Cardiac muscle cell (in vitro differentiated cells and primary cell): ENCODE measurements at regions not wholly inside any gene's neighbourhood (a gene's known extent, or its start where the extent isn't known, plus 50 kb on each side); places are given as distances from the start of the nearest gene placed in this dataset.

Experiments used
- DNase-seq, 2 donors: peaks; one replicate each; pipeline versions ENCODE4 v3.0.0 to v3.0.0-alpha.2; 2010 to 2017; ENCODE audit warnings: low read depth in 1 of 2, low spot score in 1 of 2
- H3K27ac ChIP-seq: fragments of 200-600 bp; sonication (generic); 2 replicates; pipeline ENCODE4 v1.5.1; 2016
- H3K27me3 ChIP-seq: fragments of 200-600 bp; sonication (generic); 2 replicates; pipeline ENCODE4 v1.6.0; 2016; ENCODE audit warnings: control low read depth
- H3K36me3 ChIP-seq: fragments of 200-600 bp; sonication (generic); 2 replicates; pipeline ENCODE4 v1.5.1; 2016; ENCODE audit warnings: control low read depth
- H3K4me1 ChIP-seq: fragments of 200-600 bp; sonication (generic); 2 replicates; pipeline ENCODE4 v1.8.1; 2017; ENCODE audit warnings: low read depth, mild to moderate bottlenecking, mixed run types
- H3K4me3 ChIP-seq: fragments of 200-600 bp; sonication (generic); 2 replicates; pipeline ENCODE4 v1.5.1; 2016; ENCODE audit warnings: mild to moderate bottlenecking
- H3K9me3 ChIP-seq: fragments of 200-600 bp; sonication (generic); 2 replicates; pipeline ENCODE4 v1.5.1; 2017; ENCODE audit warnings: low read depth, mild to moderate bottlenecking, control low read depth
- CTCF ChIP-seq: IDR thresholded peaks from 2 replicates; pipeline ENCODE4 v1.5.1; 2012; ENCODE audit warnings: low read depth, mild to moderate bottlenecking, low read length

GRCh38 chr16:51698647-51699046 lies 547.6 kb upstream of the SALL1 start:
- Histone ChIP-seq H3K36me3 (no peaks in the 10 kb centered on the region), H3K4me1 (no peaks in the 10 kb centered on the region), H3K4me3 (no peak overlapping the region), H3K27me3 (no peaks in the 10 kb centered on the region), H3K9me3 (no peaks in the 10 kb centered on the region), H3K27ac (no peak overlapping the region)
- no peak for TF ChIP-seq CTCF
- no peak for DNase-seq

GRCh38 chr16:51697454-51697853 lies 546.4 kb upstream of the SALL1 start:
- no peaks in the 10 kb centered on the region for H3K27me3 ChIP-seq
- H3K4me1 ChIP-seq = no peaks in the 10 kb centered on the region
- H3K9me3 ChIP-seq = no peaks in the 10 kb centered on the region
- no peak for DNase-seq
- no peaks in the 10 kb centered on the region for H3K36me3 ChIP-seq
- H3K4me3 ChIP-seq = no peak overlapping the region
- no peak overlapping the region for H3K27ac ChIP-seq
- no peak for TF ChIP-seq CTCF

GRCh38 chr16:51696376-51696775 lies 545.3 kb upstream of the SALL1 start:
- no peak for DNase-seq
- Histone ChIP-seq H3K4me1 (no peaks in the 10 kb centered on the region), H3K4me3 (no peak overlapping the region), H3K36me3 (no peaks in the 10 kb centered on the region), H3K9me3 (no peaks in the 10 kb centered on the region), H3K27ac (no peak overlapping the region), H3K27me3 (no peaks in the 10 kb centered on the region)
- no peak for TF ChIP-seq CTCF

GRCh38 chr16:51691109-51691508 lies 540.0 kb upstream of the SALL1 start:
- no peaks in the 10 kb centered on the region for H3K36me3 ChIP-seq
- no peaks in the 10 kb centered on the region for H3K9me3 ChIP-seq
- H3K27me3 ChIP-seq = no peaks in the 10 kb centered on the region
- no peak overlapping the region for H3K27ac ChIP-seq
- no peak for TF ChIP-seq CTCF
- no peaks in the 10 kb centered on the region for H3K4me1 ChIP-seq
- DNase-seq = no peak
- no peak overlapping the region for H3K4me3 ChIP-seq

- Histone ChIP-seq H3K36me3 (no peaks in the 10 kb centered on the region), H3K27me3 (no peaks in the 10 kb centered on the region), H3K9me3 (no peaks in the 10 kb centered on the region), H3K27ac (no peak overlapping the region), H3K4me3 (no peak overlapping the region), H3K4me1 (peaks cover 15% of the 10 kb centered on the region)
- no peak for DNase-seq
- TF ChIP-seq CTCF = no peak
These were observed 534.4 kb upstream of the SALL1 start for GRCh38 chr16:51685498-51685897.

- no peak for TF ChIP-seq CTCF
- no peak overlapping the region for H3K27ac ChIP-seq
- peaks cover 15% of the 10 kb centered on the region for H3K4me1 ChIP-seq
- H3K4me3 ChIP-seq = no peak overlapping the region
- no peaks in the 10 kb centered on the region for H3K27me3 ChIP-seq
- no peak for DNase-seq
- no peaks in the 10 kb centered on the region for H3K36me3 ChIP-seq
- no peaks in the 10 kb centered on the region for H3K9me3 ChIP-seq
These were observed 532.8 kb upstream of the SALL1 start for GRCh38 chr16:51683882-51684281.
